Pulmonary artery endothelial cell (primary cell): ENCODE measurements at regions not wholly inside any gene's neighbourhood (a gene's known extent, or its start where the extent isn't known, plus 50 kb on each side); places are given as distances from the start of the nearest gene placed in this dataset.
"Not testable (repeated sequence)": the region's sequence is repeated elsewhere in the genome, so short reads cannot be mapped to it uniquely, and the experiment has no call there.

ENCODE experiments used
- DNase-seq: peaks from one replicate; pipeline ENCODE4 v3.0.0-alpha.2; 2011; ENCODE audit warnings: low read depth, low spot score

GRCh38 chr13:59398661-59399060, 765.1 kb downstream of the DIAPH3 start:
- no peak for DNase-seq

GRCh38 chr13:59399513-59399912, 764.2 kb downstream of the DIAPH3 start:
- no peak for DNase-seq

GRCh38 chr13:59404331-59404730, 759.4 kb downstream of the DIAPH3 start:
- no peak for DNase-seq

- DNase-seq = not testable (repeated sequence)
These were observed 756.5 kb downstream of the DIAPH3 start for GRCh38 chr13:59407251-59407650.

GRCh38 chr13:59408738-59409137, 755.0 kb downstream of the DIAPH3 start:
- no peak for DNase-seq

GRCh38 chr13:59409211-59409610, 754.5 kb downstream of the DIAPH3 start:
- DNase-seq = no peak

GRCh38 chr13:59409634-59410200, 754.0 kb downstream of the DIAPH3 start:
- DNase-seq = no peak

GRCh38 chr13:59413126-59413525, 750.6 kb downstream of the DIAPH3 start:
- DNase-seq = no peak

- no peak for DNase-seq
These were observed 749.7 kb downstream of the DIAPH3 start for GRCh38 chr13:59414006-59414405.

- no peak for DNase-seq
These were observed 748.2 kb downstream of the DIAPH3 start for GRCh38 chr13:59415498-59415897.

- DNase-seq = no peak
These were observed 747.2 kb downstream of the DIAPH3 start for GRCh38 chr13:59416561-59416960.

GRCh38 chr13:59422646-59423045, 741.1 kb downstream of the DIAPH3 start:
- DNase-seq = no peak

- DNase-seq = no peak
These were observed 739.9 kb downstream of the DIAPH3 start for GRCh38 chr13:59423708-59424340.

GRCh38 chr13:59424661-59425060, 739.1 kb downstream of the DIAPH3 start:
- DNase-seq = no peak

GRCh38 chr13:59425211-59425741, 738.5 kb downstream of the DIAPH3 start:
- DNase-seq = no peak

GRCh38 chr13:59435024-59435423, 728.7 kb downstream of the DIAPH3 start:
- DNase-seq = no peak

GRCh38 chr13:59437544-59438301, 726.0 kb downstream of the DIAPH3 start:
- DNase-seq = no peak

GRCh38 chr13:59439776-59440428, 723.8 kb downstream of the DIAPH3 start:
- DNase-seq = no peak

- not testable (repeated sequence) for DNase-seq
These were observed 722.7 kb downstream of the DIAPH3 start for GRCh38 chr13:59441068-59441467.

- no peak for DNase-seq
These were observed 722.0 kb downstream of the DIAPH3 start for GRCh38 chr13:59441596-59442280.

GRCh38 chr13:59442461-59442860, 721.3 kb downstream of the DIAPH3 start:
- no peak for DNase-seq
